Keratinocyte (primary cell): ENCODE measurements at regions not wholly inside any gene's neighbourhood (a gene's known extent, or its start where the extent isn't known, plus 50 kb on each side); places are given as distances from the start of the nearest gene placed in this dataset.

ENCODE experiments used
- DNase-seq: peaks from one replicate; pipeline ENCODE4 v3.0.0-alpha.2; 2011; ENCODE audit warnings: low read depth, missing footprints, low spot score
- FAIRE-seq: peaks from 2 replicates; lab custom pipeline; 2011; peaks lifted over from hg19 to GRCh38; lab: Jason Lieb, UNC
- H2AFZ ChIP-seq: 2 replicates; pipeline ENCODE4 v1.6.0; 2012; ENCODE audit warnings: low read length, control low read depth, inconsistent platforms; ENCODE audit not compliant: control insufficient read depth
- H3K27ac ChIP-seq: 2 replicates; pipeline ENCODE4 v1.5.1; 2011; ENCODE audit warnings: low read length; ENCODE audit not compliant: control insufficient read depth, insufficient read depth
- H3K27me3 ChIP-seq: 3 replicates; pipeline ENCODE4 v1.6.0; 2011; ENCODE audit warnings: low read length; ENCODE audit not compliant: control insufficient read depth, insufficient read depth; ENCODE audit errors: extremely low read depth
- H3K36me3 ChIP-seq, 2 experiments: 2 replicates in 1 of 2; 3 replicates in 1 of 2; pipeline ENCODE4 v1.5.1; 2011; ENCODE audit warnings: low read length in 2 of 2, mild to moderate bottlenecking in 1 of 2; ENCODE audit not compliant: control insufficient read depth in 2 of 2, insufficient read depth in 2 of 2; ENCODE audit errors: extremely low read depth in 1 of 2
- H3K4me1 ChIP-seq: 3 replicates; pipeline ENCODE4 v1.5.1; 2011; ENCODE audit warnings: low read length; ENCODE audit not compliant: control insufficient read depth, insufficient read depth; ENCODE audit errors: extremely low read depth
- H3K4me2 ChIP-seq: 3 replicates; pipeline ENCODE4 v1.6.0; 2011; ENCODE audit warnings: low read depth, low read length; ENCODE audit not compliant: control insufficient read depth, insufficient read depth; ENCODE audit errors: extremely low read depth
- H3K4me3 ChIP-seq, 3 experiments: fragments of 200-600 bp in 1 of 3; sonication (generic) in 1 of 3; 2 replicates in 2 of 3; 3 replicates in 1 of 3; pipeline ENCODE4 v1.5.1; 2011 to 2016; ENCODE audit warnings: low read length in 3 of 3, mild to moderate bottlenecking in 3 of 3, control low read depth in 2 of 3, inconsistent platforms in 1 of 3, low read depth in 1 of 3, mixed read lengths in 1 of 3, mixed run types in 1 of 3, moderate library complexity in 1 of 3; ENCODE audit not compliant: control insufficient read depth in 2 of 3, insufficient read depth in 2 of 3; ENCODE audit errors: extremely low read depth in 1 of 3
- H3K79me2 ChIP-seq: 2 replicates; pipeline ENCODE4 v1.6.0; 2012; ENCODE audit warnings: low read length; ENCODE audit not compliant: control insufficient read depth, insufficient read depth
- H3K9ac ChIP-seq: 3 replicates; pipeline ENCODE4 v1.6.0; 2011; ENCODE audit warnings: low read length; ENCODE audit not compliant: control insufficient read depth, insufficient read depth; ENCODE audit errors: extremely low read depth
- H3K9me1 ChIP-seq: 3 replicates; pipeline ENCODE4 v1.6.0; 2011; ENCODE audit warnings: low read length; ENCODE audit not compliant: control insufficient read depth, insufficient read depth; ENCODE audit errors: extremely low read depth
- H3K9me3 ChIP-seq: 2 replicates; pipeline ENCODE4 v1.5.1; 2012; ENCODE audit warnings: low read depth, low read length; ENCODE audit not compliant: control insufficient read depth
- H4K20me1 ChIP-seq: 3 replicates; pipeline ENCODE4 v1.6.0; 2011; ENCODE audit warnings: low read length; ENCODE audit not compliant: control insufficient read depth, insufficient read depth; ENCODE audit errors: extremely low read depth
- CTCF ChIP-seq, 3 experiments: IDR thresholded peaks in 1 of 3; conservative IDR thresholded peaks in 1 of 3; optimal IDR thresholded peaks in 1 of 3; 2 replicates in 2 of 3; 3 replicates in 1 of 3; pipeline versions ENCODE3 to v1.5.1; 2011; ENCODE audit warnings: low read length in 3 of 3, mild to moderate bottlenecking in 3 of 3, moderate library complexity in 2 of 3, control low read depth in 1 of 3, inconsistent platforms in 1 of 3; ENCODE audit not compliant: insufficient read depth in 2 of 3; ENCODE audit errors: extremely low read depth in 1 of 3
- EZH2 ChIP-seq: IDR thresholded peaks from one replicate; pipeline ENCODE4 v1.6.1; 2012; ENCODE audit warnings: inconsistent platforms, mild to moderate bottlenecking, low read length, moderate library complexity
- dilution Hi-C: fragments of 300-500 bp; cut with MboI; formaldehyde crosslinking; loops from one replicate; pipeline ENCODE4 v1.7.0; 2020; ENCODE audit warnings: low sequenced_read_pairs; ENCODE audit not compliant: extremely low pct_ligation_motif_present

- no peaks in the 10 kb centered on the region for H3K36me3 ChIP-seq
- H3K4me2 ChIP-seq, result no peak overlapping the region
- H3K9ac ChIP-seq, result no peak overlapping the region
- DNase-seq (no peak), FAIRE-seq (no peak)
- H2AFZ ChIP-seq, result no peak overlapping the region
- no peak overlapping the region for H3K4me3 ChIP-seq
- no peaks in the 10 kb centered on the region for H4K20me1 ChIP-seq
- H3K9me3 ChIP-seq, result no peaks in the 10 kb centered on the region
- no peak for TF ChIP-seq CTCF (optimal IDR thresholded peaks at IDR 0.05 in 1 of 3, IDR thresholded peaks at IDR 0.05 in 1 of 3, conservative IDR thresholded peaks at IDR 0.05 in 1 of 3; ENCODE audit: extremely low read depth in 1 of 3, insufficient read depth in 2 of 3, low read length in 3 of 3)
- no peak for TF ChIP-seq EZH2
- H3K9me1 ChIP-seq, result no peaks in the 10 kb centered on the region
- H3K27ac ChIP-seq, result no peak overlapping the region
- H3K79me2 ChIP-seq, result no peaks in the 10 kb centered on the region
- H3K4me1 ChIP-seq, result no peaks in the 10 kb centered on the region
- dilution Hi-C loops, result no loop called here
- no peaks in the 10 kb centered on the region for H3K27me3 ChIP-seq
These were observed 534.0 kb upstream of the ANKRD30A start for GRCh38 chr10:36591436-36591835.

GRCh38 chr10:36583690-36584089 is 541.7 kb upstream of the ANKRD30A start:
- TF ChIP-seq CTCF (optimal IDR thresholded peaks at IDR 0.05 in 1 of 3, IDR thresholded peaks at IDR 0.05 in 1 of 3, conservative IDR thresholded peaks at IDR 0.05 in 1 of 3; ENCODE audit: extremely low read depth in 1 of 3, insufficient read depth in 2 of 3, low read length in 3 of 3) (no peak), EZH2 (no peak)
- Histone ChIP-seq H3K27me3 (no peaks in the 10 kb centered on the region), H3K4me2 (no peak overlapping the region), H3K4me1 (no peaks in the 10 kb centered on the region), H3K9me3 (no peaks in the 10 kb centered on the region), H3K79me2 (no peaks in the 10 kb centered on the region), H3K36me3 (no peaks in the 10 kb centered on the region), H3K4me3 (no peak overlapping the region), H2AFZ (no peak overlapping the region), H3K9ac (no peak overlapping the region), H3K9me1 (no peaks in the 10 kb centered on the region), H3K27ac (no peak overlapping the region), H4K20me1 (no peaks in the 10 kb centered on the region)
- dilution Hi-C loops, result no loop called here
- FAIRE-seq (no peak), DNase-seq (no peak)
